ENCODE measurements at regions not wholly inside any gene's neighbourhood (a gene's known extent, or its start where the extent isn't known, plus 50 kb on each side); places are given as distances from the start of the nearest gene placed in this dataset.
"Not testable (repeated sequence)": the region's sequence is repeated elsewhere in the genome, so short reads cannot be mapped to it uniquely, and the experiment has no call there.

DNA sequence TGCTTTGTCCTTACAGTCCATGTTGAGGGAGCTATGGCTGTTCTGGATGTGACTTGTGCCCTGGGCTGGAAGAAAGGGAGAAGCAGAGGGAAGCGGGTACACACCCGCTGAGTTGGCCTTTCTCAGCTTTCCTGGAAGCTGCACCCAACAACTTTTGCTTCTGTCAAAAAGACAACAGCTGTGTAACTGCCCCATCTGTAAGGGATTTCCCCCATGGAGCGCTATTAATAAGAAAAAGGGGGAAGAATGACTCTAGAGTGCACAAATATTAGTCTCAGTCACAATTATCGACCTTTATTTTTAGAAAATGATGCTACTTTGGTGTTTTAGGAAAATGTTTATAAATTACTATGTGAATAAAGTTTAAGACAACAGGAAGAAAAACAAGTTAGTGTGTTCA, 368.3 kb downstream of the RAD51AP2 start:
- DNase-seq (ENCODE audit: low spot score): no peak
- TF ChIP-seq, protein P1, sequence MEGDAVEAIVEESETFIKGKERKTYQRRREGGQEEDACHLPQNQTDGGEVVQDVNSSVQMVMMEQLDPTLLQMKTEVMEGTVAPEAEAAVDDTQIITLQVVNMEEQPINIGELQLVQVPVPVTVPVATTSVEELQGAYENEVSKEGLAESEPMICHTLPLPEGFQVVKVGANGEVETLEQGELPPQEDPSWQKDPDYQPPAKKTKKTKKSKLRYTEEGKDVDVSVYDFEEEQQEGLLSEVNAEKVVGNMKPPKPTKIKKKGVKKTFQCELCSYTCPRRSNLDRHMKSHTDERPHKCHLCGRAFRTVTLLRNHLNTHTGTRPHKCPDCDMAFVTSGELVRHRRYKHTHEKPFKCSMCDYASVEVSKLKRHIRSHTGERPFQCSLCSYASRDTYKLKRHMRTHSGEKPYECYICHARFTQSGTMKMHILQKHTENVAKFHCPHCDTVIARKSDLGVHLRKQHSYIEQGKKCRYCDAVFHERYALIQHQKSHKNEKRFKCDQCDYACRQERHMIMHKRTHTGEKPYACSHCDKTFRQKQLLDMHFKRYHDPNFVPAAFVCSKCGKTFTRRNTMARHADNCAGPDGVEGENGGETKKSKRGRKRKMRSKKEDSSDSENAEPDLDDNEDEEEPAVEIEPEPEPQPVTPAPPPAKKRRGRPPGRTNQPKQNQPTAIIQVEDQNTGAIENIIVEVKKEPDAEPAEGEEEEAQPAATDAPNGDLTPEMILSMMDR (IDR thresholded peaks at IDR 0.05; ENCODE audit: extremely low read depth, missing control alignments): no peak

DNA sequence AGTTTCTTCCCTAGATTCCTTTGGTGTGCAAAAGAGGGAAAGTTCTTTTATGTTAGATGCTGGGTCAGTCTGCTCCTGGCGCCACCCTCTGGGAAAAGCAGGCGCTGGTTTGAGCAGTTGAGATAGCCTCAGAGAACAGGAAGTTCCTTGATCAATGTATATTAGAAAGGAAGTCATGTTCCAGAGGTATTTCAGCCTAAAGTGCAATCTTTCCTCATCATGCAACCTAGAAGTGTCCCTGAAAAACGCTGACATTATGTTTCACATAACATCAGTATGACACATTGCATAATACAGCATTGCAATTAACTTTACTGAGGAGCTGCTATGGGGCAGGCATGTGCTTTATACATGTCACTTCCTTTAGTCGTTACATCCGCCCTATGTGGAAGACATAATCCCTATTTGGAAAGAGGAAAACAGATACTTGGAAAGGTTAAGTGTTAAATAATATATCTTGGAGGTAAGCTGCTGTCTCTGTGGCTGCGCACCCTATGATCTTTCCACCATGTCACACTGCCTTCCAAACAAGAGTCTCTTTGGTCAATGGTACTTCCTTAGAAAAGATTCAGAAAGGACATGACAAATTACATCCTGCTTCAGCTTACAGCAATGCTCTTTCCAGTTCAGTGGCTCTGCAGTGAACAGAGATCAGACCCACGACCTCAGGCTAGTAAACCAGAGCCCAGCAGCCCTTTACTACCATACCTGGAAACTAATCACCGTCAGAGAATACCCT, 369.7 kb downstream of the RAD51AP2 start:
- TF ChIP-seq, protein P1 (IDR thresholded peaks at IDR 0.05; ENCODE audit: extremely low read depth, missing control alignments): no peak
- no peak for DNase-seq (ENCODE audit: low spot score)

DNA sequence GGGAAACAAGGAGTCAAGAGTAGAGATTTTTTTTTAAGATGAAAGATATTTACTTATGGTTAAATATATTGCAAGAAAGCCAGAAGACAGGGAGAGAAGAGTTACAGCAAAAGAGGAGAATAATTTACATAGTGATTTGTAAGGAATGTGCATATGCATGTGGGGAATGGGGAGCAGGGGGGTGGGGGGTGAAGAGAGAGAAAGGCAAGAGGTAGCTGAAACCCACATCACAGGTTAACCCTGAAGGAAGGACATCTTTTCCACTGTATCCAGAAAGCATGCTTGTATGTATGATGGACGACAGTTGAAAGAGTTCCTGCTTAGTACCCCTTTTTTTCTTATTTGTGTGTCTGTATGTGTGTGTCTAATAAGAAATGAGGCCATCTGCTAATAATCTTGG, 371.9 kb downstream of the RAD51AP2 start:
- TF ChIP-seq, protein P1 (IDR thresholded peaks at IDR 0.05; ENCODE audit: extremely low read depth, missing control alignments): no peak
- no peak for DNase-seq (ENCODE audit: low spot score)

DNA sequence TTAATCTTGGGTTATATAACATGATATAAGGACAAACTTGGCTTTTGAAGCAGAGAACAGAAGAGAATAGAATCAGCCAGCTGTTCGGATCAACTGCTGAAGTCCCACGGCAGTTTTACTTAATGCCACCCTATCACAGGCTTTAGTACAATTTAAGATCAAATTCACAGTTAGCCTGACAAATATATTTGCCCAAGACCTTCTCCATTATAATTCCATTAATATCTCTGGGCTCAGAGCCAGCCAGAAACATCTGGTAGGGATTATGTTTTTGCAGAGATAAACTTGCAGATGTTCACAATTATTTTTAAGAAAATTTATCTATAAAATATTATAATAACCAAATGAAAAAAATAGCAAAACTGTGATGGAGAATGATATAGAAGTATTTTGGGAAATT, 381.4 kb downstream of the RAD51AP2 start:
- TF ChIP-seq, protein P1 (IDR thresholded peaks at IDR 0.05; ENCODE audit: extremely low read depth, missing control alignments): no peak
- no peak for DNase-seq (ENCODE audit: low spot score)

DNA sequence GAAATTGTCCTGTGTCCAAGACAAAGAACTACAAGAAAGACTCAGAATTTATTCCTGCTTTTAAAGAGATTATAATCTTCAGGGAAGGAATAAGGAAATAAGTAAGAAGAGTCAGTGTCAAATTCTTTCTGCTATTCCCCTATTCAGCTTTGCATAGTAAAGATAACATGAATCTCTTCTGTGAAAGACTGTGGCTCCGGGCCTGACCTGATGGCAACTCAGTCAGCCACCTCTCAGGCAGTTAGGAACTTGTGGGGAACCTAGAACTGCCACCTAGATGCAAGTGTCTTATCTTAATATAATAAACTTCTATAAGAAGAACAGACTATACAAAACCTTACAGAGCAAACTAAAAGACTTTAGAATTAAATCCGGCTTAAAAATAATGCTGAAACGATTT, 382.0 kb downstream of the RAD51AP2 start:
- TF ChIP-seq, protein P1 (IDR thresholded peaks at IDR 0.05; ENCODE audit: extremely low read depth, missing control alignments): no peak
- DNase-seq (ENCODE audit: low spot score): no peak

DNA sequence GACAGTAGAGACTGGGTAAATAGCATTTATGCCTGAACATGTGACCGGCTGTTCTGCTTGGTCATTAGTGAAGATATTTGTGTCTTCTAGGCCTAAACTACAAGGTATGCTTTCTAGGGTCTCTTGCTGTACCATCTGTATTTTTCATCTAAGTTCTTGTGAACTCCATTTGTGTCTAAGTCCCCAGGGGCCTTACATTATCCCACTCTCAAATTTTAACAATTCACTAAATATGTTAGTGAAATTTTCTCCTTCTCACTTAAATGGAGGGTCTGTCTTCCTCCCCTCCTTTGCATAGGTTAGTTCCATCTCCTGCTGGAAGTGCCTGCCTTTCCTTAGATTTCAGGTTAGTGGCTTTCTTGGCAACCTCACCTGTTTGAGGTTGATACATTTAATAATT, 382.6 kb downstream of the RAD51AP2 start:
- TF ChIP-seq, protein P1 (IDR thresholded peaks at IDR 0.05; ENCODE audit: extremely low read depth, missing control alignments): no peak
- DNase-seq (ENCODE audit: low spot score): no peak

DNA sequence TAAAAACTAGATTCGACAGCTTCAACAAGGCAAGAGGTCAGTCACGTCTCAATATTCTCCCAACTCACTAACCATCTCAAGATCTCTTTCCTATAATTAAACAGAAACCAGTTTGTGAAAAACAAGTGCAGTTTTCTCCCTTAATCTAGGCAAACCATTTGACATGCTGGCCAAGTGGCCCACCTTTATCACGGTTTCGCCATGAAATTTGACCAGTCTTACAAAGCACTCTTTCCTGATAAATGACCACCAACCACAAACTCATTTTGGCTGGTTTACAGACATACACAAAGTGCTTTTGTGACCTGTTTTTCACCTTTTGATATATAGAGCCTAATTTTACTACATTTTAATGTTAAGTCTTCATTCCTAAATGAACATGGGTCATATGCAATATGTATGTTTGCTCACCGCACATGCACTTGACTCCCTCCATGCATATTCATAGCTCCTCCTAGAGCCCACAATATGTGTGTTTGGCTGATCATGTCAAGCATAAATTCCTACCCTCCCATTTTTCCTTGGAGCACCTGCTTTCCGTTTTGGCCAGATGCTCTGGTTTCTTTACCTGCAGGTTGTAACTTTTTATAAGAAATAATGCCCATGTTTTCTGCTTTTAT, 385.1 kb downstream of the RAD51AP2 start:
- TF ChIP-seq, protein P1 (IDR thresholded peaks at IDR 0.05; ENCODE audit: extremely low read depth, missing control alignments): no peak
- no peak for DNase-seq (ENCODE audit: low spot score)

DNA sequence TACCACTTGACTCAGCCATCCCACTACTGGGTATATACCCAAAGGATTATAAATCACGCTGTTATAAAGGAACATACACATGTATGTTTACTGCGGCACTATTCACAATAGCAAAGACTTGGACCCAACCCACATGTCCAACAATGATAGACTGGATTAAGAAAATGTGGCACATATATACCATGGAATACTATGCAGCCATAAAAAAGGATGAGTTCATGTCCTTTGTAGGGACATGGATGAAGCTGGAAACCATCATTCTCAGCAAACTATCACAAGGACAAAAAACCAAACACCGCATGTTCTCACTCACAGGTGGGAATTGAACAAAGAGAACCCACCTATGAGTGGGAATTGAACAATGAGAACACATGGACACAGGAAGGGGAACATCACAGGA, 387.6 kb downstream of the RAD51AP2 start:
- DNase-seq (ENCODE audit: low spot score): not testable (repeated sequence)

All from GM20000 (cell line).